HG03571 (cell line): ENCODE measurements at regions not wholly inside any gene's neighbourhood (a gene's known extent, or its start where the extent isn't known, plus 50 kb on each side); places are given as distances from the start of the nearest gene placed in this dataset.

Experiments
- ATAC-seq: cut with Tn5 transposase; IDR thresholded peaks from one replicate; pipeline ENCODE4 v1.9.1; 2021; ENCODE audit not compliant: unreplicated experiment

DNA sequence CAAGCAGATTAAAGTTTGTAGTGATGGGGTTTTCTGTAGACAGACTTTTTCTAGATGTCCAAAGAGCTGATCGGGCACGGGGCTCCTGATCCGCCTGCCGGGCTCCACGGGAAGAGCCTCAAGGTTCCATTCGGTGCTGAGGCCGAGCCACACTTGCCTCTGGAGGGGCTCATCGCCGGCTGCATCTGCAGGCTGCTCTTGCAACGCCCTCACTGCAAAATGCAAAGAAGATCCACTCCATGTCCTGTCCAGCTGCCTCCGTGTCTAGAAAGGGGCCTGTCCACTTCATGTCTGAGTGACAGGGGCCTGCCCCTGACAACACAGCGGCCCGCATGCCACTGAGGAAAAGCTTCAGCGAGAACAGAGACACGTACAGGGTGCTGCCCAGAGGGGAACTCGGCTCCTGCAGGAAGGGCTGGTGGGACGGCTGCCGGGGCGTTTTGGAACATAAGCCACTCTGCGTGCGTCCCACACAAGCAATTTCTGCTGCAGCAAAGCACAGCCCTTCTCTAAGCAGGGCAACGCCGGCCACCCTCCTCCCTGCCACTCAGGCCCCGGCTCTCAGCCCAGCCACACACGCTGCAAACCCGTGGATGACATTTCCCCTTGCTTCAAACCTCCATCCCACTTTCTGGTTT is 53.6 kb upstream of the CTDP1 start:
- ATAC-seq = no peak

GRCh38 chr18:79626905-79627749 is 52.5 kb upstream of the CTDP1 start:
- ATAC-seq = no peak

DNA sequence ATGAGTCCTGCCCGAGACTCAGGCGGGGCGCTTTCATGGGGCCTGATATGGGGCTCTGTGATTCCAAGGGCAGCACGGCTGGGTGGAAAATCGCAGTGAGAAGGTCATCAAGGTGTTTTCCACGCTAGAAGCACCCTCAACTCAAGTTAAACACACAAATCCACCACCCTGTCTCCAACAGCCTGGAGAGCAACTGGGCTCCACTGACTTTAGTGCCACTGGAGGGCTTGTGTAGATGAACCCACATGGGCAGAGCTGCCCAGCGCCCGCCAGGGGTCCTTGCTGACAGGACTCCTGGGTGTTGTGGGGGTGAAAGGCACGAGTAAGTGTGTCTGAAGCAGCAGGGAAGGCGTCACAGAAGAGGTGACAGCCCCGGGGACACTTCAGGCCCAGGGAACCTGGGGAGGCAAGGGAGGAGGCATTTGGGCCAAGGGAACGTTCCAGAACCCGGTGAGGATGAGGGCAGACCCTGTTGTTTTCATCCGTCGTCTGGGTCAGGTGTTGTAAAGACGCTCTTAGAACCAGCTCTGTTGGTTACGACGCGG is 51.8 kb upstream of the CTDP1 start:
- no peak for ATAC-seq

GRCh38 chr18:79628416-79629248 is 51.0 kb upstream of the CTDP1 start:
- ATAC-seq = no peak

DNA sequence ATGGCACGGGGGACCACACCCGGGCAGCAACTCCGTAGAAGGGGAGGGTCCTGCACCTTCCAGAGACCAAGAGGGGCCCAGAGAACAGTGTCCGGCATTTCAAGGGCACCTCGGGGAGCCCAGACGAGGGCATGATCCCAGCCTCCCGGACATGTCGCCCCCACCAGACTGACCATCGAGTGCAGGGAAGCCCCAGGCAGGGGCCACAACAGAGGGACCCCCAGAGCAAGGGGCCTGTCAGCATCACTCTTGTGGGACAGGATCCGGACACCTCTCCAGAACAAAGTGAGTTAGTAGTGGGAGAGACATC is 50.4 kb upstream of the CTDP1 start:
- no peak for ATAC-seq

GRCh38 chr18:79629606-79630005 is 50.0 kb upstream of the CTDP1 start:
- no peak for ATAC-seq
